Body of pancreas (tissue), 4 donors: ENCODE measurements at regions not wholly inside any gene's neighbourhood (a gene's known extent, or its start where the extent isn't known, plus 50 kb on each side); places are given as distances from the start of the nearest gene placed in this dataset.

Experiments
- CTCF ChIP-seq, 7 experiments: fragments of 450-650 bp in 4 of 7; fragments of 200-600 bp in 3 of 7; sonication (generic) in 3 of 7; IDR thresholded peaks; one replicate each; pipeline ENCODE4 v1.5.1; 2016 to 2019; ENCODE audit warnings: antibody characterized with exemption in 7 of 7
- POLR2A ChIP-seq, 3 donors: fragments of 450-650 bp; IDR thresholded peaks; one replicate each; pipeline ENCODE4 v1.6.1; 2016; ENCODE audit warnings: antibody characterized with exemption in 3 of 3, mild to moderate bottlenecking in 2 of 3

DNA sequence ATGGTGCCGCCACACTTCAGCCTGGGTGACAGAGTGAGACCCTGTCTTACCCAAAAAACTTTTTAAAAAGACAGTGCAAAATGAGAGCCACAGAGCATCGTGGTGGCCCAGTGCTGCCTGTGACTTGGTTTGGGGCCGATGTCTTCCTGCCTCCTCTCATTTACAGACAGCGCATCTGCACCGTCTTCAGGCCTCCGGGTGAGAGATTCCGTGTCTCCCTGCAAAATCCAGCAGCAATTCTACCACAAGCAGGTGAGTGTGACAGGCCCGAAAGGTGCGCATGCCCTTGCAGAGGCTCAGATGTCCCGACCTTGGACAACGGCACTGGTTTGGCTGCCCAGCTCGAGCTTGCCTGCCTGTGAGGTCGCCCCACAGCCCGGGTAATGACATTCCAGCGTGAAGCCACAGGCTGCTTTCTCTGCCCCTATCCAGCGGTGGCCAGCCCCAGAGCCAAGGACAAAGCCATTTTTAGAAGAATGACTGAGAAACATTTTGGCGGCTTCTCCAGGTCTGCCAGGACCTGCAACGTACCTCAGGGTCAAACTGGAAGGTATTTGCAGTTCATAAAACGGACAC lies 70.3 kb upstream of the RFLNA start:
- TF ChIP-seq CTCF (IDR thresholded peaks at IDR 0.05): no peak
- no peak for TF ChIP-seq POLR2A (IDR thresholded peaks at IDR 0.05)
